CMK (cell line): ENCODE measurements at regions not wholly inside any gene's neighbourhood (a gene's known extent, or its start where the extent isn't known, plus 50 kb on each side); places are given as distances from the start of the nearest gene placed in this dataset.

Experiments used
- DNase-seq: peaks from one replicate; pipeline ENCODE4 v3.0.0-alpha.2; 2010; ENCODE audit warnings: low read depth

DNA sequence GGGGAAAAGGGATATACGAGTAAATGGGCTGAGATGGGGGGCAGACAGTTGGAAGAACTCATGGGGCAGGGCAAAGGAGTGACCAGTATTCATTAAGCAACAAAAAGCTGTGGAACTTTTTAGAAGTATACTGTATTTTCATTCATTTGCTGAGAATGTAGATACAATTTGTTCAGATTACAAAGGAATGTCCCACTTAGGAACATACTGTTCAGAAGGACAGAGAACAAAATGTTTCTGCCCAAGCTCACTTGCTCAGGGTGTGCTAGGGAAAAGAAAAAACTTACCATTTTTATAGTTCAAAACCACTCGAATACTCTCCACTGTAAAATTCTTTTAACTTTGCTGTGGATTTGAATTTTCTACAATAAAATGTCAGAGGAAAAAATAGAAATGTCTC is 135.2 kb upstream of the AFF2 start:
- no peak for DNase-seq

DNA sequence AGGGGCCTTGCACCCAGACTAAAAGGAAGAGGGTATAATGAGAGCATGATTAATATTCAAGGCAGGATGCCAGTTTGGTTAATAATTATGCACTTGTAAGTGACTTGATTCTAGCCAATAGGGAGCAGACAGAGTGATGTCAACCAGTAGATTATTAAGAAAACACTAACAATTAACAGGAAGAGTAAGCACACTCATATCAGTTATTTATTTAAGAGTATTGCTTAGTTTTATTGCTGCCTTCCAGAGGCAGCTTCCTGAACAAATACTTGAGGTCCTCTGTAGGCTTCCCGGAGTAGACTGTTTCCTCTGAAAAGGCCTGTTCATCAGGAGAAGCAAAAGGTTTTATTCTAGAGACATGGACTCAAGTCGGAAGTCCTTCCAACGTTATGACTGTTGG is 129.1 kb upstream of the AFF2 start:
- DNase-seq = no peak

DNA sequence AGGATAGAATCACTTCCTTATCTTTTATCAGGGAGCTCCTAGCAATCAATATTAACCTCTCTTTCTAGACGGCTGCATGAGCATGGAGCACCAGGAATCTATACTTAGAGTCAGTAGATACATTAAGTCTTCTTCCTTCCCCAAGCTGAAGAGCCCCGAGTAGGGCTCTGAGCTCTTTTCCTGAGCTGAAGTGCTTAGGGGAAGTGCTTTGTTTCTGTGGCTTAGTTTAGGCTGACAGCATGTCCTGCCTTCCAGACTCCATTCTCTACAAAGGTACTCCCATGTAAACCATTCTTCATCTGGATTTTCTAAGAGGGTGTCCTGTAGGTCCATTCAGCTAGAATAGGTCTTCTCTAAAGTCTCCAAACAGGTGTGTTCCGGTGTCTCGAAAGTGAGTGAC is 127.5 kb upstream of the AFF2 start:
- DNase-seq = no peak

DNA sequence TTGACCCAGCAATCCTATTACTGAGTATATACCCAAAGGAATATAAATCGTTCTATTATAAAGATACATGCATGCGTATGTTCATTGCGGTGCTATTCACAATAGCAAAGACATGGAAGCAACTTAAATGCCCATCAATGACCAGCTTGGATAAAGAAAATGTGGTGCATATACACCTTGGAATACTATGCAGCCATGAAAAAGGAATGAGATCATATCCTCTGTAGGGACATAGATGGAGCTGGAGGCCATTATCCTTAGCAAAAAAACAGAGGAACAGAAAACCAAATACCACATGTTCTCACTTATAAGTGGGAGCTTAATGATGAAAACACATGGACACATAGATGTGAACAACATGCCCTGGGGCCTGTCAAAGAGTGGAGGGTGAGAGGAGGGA is 124.1 kb upstream of the AFF2 start:
- no peak for DNase-seq

DNA sequence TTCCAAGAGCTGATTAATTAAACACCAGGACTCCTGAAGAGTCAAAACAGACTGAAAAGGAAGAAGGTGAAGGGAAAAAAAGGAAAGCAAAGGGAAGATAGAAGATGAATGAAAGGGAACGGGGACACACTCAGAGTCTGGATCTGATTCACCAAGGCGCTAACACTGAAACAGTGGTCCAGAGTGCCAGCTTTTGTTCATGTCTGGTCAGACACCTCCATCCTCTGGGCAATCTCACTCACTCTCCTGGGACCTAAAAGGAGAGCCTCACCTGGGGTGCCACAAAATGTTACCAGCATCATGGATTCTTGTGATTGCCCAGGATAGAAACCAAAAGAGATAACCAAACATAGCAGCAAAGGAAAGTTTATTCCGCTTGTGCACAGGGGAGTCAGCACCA is 120.3 kb upstream of the AFF2 start:
- no peak for DNase-seq

DNA sequence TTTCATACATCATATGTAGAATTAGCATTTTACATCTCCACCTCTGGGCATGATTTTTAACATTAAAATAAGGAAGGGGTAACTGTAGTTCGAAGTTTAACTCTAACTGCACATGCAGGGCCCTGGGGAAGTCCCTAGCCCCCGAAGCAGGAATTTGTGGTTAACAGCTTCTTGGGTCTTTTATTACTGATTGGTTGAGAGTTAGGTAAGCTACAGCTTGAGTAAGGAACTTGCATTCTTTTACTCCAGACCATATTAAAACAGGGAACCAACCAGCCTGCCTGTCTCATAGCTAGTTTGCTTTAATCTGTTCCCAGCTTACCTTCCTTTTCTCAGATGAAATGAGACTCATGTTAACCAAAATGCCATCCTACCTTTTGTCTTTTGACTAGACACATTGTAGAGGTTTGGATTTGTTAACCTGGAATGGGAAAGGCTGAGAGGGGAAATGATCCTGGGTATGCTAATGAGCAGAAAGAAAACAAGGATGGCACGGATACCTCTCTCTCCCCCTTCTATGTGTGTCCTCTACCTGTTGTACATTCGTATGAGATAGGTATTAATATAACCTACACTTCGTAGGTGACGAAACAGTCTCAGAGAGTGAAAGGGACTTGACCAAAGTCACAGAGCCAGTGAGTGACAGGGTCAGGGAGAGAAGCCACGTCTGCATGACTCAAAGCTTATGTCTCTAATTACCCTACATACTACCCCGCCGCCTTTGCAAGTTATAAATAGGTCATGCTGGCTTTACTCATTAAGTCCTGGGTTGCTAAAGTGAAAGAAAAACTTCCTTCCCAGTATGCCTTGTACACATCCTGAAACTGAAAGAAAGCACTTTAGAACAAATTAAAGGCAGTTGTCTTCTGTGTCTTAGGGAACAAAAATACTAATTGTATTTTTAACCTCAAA is 119.5 kb upstream of the AFF2 start:
- DNase-seq = no peak

DNA sequence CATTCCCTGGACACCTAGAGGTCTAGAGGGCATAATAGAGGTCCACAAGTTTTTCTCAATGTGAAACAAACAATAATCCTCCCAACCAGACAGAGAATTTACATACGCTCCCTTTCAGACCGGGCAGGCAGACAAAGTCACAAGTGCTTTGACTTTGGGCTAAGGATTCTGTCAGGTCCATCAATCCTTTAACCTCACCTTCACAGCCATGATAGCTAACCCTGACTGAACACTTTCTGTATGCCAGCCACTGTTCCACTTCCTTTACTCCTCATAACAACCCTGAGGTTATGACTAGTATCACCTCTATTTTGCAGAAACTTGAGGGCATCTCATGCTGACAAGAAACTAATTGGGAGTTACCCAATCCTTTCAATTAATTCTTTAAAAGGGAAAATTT is 118.8 kb upstream of the AFF2 start:
- no peak for DNase-seq

DNA sequence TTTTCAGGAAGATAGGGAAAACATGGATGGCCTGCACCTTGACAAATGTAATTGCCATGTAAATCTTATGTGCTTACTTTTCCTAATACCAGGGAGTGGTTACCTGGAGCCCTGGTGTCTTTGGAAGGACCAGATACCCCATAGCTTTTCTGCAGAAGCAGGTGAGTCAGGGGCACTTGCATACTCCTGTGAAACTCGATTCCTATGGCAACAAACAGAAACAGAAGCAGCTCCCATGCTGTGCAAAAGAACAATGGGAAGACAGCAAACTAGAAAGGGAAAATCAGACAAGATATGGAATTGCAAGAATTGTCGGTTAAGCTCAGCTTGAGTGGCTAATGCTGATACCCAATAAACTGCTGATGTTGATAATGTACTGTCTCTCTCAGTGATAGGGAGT is 117.4 kb upstream of the AFF2 start:
- DNase-seq = no peak

DNA sequence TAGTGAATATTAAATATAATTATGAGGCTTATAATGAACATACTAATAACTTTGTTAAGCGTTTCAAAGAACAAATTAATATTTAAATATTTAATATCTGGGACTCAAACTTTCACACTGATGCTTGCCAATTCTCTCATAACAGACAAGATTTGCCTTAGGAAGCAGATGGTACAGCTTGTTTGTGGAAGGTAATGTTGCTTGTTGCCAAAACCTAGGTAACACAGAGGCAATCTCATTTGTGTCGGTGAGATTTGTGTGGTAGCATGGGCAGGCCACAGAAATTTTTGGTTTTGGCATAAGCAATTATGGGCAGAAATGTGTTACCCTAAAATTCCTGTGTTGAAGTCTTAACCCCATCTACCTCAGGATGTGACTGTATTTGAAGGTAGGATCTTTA is 114.9 kb upstream of the AFF2 start:
- no peak for DNase-seq

DNA sequence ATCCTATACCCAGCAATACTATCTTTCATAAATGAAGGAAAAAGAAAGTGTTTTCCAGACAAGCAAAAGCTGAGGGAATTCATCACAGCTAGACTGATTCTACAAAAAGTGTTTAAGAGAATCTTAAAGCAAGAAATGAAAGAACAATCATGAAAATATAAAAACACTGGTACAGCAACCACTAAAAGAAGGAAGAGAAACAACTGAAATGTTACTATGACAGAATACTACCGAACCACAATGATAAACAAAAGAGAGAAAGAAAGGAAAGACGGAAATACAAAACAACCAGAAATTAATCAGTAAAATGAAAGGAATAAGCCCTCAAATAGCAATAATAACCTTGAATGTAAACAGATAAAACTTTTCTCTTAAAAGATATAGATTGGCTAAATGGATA is 110.8 kb upstream of the AFF2 start:
- DNase-seq = no peak

DNA sequence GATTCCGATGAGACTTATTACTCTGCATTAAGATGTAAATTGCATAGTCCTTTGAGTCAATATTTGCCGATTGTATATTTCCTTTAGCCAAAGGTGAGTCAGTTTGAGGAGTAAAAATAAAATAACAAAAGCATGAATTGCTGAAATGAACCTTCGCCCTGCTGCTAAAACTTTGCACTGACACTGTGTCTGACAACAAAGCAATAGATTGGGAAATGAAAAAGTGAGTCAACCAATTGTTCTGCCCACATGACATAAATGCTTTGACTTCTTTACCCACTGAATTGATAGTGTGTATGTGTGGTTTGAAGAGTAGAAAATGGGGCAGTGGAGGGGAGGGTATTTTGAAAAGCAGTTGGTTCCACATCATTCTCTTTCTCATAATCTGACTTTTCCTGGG is 88.4 kb upstream of the AFF2 start:
- DNase-seq = no peak

DNA sequence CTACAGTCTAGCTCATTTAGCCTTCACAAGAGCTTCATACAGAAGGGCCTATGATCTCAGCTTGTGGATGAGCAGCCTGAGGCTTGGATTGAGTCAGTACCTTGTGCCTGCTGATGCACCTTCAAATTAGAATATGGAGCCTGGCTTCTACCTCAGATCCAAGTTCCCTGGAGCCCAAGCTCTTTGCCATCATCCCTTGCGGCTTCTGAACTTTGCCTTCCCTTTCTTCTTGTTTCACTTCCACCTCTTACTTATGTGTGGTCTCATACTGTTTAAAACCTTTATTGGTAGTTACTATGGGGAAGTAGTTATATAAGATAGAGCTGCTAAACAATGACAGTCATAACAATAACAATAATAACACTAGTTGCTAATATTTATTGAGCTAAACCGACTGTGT is 84.3 kb upstream of the AFF2 start:
- no peak for DNase-seq

DNA sequence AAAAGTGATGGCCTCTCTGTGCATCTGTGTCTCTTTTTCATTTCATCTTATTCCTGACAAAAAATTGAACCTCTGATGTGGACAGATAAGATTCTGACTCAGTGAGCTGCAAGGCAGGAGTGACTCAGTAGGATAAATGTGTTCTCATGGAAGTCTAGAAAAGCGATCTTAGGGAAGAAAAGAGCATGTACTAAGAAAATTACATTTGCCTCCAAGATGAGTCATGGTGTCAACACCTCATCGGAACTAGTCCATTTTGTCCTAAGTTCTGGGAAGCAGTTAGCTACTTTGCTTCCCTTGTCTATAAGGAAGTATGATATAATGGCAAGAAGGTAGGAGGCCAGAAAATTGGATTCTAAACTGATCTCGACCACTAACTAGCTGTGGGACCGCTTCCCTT is 83.5 kb upstream of the AFF2 start:
- DNase-seq = no peak

DNA sequence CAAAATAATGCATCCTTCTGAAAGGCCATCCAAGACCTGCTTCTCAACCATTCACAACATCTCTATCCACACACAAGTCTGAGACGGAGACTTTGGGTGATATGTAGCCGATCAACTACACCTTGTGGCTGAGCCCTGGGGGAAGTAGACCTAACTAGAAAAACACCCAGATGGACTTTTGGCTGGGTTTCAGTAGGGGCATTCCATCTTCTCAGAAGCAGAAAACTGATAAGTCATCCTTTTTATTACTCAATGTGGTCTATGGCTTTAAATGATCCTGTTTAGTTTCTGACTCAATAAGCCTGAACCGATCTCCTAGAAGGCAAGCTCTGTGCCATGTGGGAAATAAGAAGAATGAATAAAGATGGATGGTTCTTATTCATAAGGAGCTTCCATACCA is 82.5 kb upstream of the AFF2 start:
- DNase-seq = no peak

DNA sequence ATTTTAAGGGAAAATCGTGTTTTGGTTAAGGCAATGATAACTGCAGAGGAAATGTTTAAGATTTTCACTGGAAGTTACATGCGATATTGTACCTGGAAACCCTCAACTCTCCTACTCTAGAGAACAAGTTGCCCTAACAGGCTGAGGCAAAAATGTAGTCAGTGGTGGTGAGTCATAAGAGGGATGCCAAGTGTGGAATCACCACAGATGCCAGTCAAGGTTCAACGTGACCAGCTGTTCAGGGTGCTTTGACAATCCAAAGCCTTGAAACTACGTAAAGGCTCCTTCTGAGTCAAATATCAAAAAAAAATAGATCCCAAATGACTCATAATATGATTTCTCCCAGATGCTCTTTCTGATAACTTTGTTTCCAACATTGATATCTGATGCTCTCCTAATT is 77.9 kb upstream of the AFF2 start:
- no peak for DNase-seq

DNA sequence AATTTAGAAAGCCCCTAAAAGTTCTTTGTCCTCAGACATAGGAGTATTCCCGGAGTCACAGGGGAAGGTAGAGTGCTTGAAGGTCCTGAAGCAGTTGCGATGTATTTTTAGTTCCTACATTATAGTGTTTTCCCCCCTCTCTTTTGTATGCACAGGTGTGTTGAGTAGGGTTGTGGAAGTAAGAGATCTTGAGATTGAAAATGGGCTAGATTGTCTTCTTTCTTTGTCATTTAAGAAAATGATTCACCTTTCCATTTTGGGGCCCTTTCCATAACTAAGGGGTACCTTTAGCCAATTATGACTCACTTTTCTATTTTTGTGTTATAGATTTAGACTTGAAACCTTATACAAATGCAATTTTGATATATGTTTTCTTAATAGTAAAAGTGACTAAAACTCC is 75.8 kb upstream of the AFF2 start:
- no peak for DNase-seq

DNA sequence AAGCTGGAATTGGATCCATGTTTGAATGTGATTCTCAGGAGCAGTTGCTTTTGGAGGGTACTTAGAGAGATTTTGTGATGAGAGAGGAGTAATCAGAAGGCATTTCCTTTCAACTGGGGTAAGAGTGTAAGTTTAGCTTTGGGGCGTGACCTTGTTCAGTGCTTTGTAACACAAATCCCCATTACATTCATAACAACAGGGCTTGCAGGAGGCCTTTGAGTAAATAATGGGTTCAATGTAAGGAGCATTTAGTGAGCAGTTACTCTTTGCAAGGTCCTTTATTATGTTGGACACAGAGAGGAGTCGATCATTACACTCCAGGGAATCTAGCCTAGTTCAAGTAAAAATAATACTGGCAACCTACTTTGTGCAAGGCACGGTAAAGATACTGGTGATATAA is 74.0 kb upstream of the AFF2 start:
- DNase-seq = no peak

DNA sequence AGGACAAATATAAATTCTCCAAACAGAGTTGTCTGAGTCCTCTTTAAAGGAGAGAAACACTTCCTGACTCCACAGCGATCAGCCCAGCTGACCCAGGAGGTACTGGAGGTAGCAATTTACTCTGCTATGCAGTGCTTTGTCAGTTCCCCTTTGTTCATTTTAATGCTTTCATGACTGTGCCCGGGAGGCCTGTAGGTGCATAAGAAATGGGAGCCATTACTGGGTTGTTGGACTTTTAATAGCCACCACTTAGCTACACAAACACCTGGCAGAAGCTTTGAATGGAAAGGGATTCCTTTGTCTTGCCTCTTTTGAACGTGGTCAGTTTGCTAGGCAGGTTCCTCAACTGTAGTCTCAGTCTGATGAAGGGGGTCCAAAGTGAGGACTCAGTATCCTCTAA is 59.0 kb upstream of the AFF2 start:
- DNase-seq = no peak

DNA sequence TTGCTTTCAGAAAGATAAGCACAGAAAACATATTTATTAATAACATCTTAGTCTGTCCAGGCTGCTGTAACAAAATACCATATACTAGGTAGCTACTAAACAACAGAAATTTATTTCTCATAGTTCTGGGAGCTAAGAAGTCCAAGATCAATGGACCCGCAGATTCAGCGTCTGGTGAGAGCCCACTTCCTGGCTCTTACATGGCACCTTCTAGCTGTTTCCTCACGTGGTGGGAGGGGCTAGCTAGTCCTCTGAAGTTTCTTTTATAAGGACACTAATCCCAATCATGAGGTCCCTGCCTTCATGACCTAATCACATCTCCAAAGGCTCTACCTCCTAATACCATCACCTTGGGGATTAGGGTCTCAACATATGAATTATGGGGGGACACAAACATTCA is 57.2 kb upstream of the AFF2 start:
- DNase-seq = no peak

DNA sequence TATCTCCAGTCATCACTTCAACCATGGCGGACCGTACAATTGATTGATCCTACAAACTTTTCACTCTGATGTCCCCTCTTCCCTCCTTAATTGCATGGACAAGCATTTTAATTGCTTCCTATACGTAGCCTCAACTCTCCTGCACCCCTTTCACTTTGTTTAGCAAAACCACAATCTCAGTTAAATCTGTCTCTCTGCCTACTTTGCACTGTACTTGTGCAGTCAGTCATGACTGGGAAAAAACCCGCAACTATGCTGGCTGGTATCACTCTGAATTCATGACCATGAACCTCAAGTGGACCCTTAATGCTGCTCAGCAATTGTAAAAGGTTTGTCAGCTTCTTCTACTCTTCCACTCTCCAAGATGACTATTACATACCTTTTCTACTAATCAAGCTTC is 51.7 kb upstream of the AFF2 start:
- DNase-seq = no peak
